Embryonic facial prominence (tissue), 1 donor: ENCODE measurements at regions not wholly inside any gene's neighbourhood (a gene's known extent, or its start where the extent isn't known, plus 50 kb on each side); places are given as distances from the start of the nearest gene placed in this dataset.

Experiments used
- DNase-seq: peaks from one replicate; pipeline ENCODE4 v3.0.0-alpha.2; 2016; ENCODE audit errors: extremely low spot score

DNA sequence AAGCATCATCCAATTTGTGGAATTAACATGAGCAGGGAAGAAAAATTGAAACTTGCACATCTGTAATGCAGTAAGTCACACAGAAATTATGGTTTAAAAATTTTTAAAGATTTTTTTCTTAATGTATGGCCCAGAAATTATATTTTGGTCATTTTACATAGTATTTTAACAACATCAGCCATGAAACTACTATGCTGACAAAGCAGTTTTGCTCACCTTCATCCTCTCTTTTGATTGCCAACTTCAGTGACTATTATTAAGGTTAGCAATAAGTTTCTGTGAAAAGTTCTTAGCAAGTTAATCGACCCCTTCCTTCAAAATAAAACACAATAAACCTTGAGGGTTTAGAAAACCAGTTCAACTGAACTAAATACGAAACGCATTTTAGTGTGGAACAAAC lies 1347.0 kb downstream of the EPHA7 start:
- DNase-seq, result no peak

DNA sequence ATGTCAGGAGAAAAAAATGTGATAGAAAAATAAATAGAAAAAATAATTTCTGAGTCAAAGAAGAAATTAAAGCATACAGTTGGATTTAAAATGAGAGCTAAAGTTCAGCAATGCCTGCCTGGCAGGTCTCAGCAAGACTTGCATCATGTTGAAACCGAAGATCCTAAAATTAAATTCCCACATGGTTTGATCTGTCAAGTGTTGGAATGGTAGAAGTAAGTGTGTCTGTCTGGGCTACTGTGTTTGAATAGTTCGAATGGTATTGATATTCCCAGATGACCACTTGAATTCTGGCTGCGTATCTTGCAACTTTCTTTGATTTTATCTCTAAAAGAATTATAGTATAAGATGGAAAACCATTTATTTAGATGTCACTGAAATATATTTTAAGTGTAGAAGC lies 1349.6 kb downstream of the EPHA7 start:
- DNase-seq, result no peak

DNA sequence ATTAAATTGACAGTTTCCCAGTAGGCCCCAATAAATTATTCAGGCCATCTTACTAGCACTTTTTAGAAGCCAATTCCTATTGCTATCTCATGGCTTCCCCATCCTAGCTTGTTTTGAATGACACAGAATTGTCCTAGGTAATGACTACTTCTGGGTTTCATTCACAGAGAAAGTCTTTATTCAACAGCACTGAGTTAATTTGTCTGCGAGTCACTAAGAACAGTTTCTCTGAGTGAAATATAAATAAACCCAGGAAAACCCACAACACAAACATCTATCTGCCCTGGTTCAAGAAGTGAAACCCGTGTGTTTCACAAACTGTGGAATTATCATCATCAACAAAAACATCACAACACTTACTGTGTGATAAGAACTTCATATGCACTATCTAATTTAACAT lies 1366.8 kb downstream of the EPHA7 start:
- DNase-seq, result no peak

DNA sequence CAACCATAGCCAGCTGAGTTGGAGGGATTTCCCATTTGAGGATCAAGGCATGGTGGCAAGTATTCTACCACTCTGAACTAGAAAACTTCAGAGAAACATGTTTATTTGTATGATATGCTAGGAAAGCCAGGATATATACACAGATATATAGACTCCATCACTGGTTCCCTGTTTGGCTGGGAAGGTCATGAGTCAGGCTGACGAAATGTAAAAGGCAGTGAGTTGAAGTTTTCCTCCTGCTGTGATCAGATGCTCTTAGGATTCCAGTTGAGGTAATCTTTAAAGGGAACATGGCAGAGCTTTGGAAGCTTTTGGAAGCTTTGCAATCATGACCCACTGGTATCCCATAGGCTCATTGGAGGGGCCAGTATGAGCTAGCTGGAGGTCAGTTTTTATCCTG lies 1369.1 kb downstream of the EPHA7 start:
- DNase-seq, result no peak

DNA sequence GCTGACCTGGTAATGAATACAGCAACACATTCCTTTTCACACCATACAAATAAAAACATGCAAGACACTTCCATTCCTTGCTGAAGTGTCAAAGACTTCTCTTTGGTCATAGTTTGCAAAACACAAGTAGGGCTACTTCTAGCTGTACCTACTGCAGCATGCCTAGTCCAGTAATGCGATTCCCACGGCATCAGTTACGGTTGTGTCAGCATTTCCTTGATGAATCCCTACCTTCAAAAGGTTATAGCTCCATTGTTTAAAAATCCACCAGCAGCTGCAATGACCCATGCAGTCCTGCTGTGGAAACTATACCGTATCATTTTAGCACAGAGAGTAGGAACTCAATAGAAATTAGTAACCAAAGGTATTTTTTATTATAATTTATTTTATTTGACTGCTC lies 1371.5 kb downstream of the EPHA7 start:
- no peak for DNase-seq

DNA sequence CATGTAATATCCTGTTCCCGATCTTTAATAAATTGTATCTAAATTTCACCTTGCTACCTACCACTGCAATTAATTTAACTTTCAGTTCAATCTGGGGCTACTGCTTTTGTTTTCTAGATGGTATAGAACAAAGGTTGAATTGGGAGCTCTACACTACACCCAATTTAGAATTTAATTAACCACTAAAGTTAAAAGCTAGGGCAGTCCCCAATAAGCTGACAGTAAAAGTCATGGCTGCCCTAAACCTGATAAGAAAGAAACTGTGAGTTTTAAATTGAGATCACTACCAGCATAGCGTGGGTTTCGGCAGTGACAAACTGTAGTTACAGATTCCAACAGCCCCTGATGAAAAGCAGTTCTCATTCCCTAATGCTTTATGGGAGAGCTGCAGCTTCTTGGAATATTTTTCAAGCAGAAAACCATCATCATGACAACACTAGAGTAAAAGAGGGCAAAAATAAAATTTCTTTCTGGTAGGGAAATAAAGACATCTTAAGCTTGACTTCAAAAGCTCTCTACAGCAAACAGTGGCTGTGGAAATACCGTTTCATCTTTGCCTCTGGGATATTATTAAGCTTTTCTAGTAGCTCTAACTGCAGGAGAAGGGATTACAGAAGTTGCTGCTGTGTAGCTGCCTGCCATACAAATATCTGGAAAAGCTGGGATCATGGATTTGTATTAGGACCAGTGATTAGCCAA lies 1372.1 kb downstream of the EPHA7 start:
- no peak for DNase-seq

DNA sequence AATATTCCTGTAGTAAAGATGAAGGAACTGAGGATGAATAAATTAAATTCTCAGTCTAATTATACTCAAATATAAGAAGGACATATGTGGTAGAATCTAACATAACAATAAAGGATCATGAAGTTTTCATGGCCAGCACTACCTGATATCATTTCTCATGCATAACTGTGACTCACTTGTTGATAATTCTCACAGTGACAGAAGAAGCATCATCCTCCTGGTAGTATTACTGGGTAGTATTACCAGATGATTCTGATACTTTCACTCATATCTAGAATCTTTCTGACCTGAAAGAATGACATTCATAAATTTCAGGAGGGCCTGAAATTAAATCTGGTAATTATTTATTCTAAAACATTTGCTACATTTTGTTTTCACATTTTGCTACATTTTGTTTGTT lies 1375.0 kb downstream of the EPHA7 start:
- no peak for DNase-seq

DNA sequence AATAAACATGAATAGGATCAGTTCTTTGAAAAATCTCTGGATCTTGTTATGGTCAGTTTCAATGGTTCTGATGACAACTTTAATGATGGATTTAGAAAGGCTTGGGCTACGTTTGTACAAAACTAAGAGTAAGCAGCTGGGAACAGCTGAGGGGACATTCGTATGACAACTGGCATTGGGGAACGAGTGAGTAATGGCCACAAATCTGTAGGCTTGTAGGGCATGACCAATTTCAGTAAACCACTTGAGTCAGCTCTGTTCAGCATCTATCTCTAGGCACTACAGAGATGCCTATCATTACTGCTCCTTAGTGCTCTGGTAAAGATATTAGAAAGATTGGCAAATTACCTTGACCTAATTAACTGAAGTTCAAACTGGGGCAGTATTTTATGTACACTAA lies 1375.6 kb downstream of the EPHA7 start:
- DNase-seq, result no peak

DNA sequence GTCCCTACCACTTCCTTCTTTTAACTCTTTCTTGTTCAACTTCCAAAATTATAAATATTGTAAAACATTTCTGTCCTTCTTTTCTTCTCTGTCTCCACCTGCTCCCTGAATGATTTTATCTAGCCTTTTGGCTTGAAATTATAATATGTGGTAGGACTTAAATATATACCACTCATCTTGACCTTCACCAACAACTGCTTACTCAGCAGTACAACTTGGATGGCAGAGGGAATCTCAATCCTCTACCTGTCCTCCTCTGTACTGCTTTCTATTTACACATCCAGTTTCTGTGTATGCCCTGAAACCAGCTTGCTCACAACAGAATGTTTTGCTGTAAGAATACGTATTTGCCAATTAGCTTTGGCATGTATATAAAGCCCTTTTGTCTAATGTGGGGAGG lies 1392.5 kb downstream of the EPHA7 start:
- no peak for DNase-seq

DNA sequence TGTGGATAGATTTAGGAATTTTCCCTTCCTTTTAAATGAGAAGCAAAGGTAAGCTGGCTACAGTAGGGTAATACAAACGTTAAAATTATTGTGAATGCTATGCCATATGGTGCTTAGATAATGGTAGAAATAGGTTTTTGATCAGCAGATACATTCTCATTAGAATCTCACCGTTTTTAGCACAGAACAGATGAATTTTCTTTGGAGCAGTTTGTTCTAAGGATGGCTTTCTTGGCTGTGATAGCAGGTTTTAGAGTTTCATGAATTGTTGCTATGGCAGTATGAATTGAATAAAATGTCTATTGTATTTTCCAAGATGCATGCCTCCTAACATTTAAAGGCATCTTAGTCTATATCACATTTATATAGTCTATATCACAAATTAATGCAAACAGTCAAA lies 1394.5 kb downstream of the EPHA7 start:
- no peak for DNase-seq

DNA sequence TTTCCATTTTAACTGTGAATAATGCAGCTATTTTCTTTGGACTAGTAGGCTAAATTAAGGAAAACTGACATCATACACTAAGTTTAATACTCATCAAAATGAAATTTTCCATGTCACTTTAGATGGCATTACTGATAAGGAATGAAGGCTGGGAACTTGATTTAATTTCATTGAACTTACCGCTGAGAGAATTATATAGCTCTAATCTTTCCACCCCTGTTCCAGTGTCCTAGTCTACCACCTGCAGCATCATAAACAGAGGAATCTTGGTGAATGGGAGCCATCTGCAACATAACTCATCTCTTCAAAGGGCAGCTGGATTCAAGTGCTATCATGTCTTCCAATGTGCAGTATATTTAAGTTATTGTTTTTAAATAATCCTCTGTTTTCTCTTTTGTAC lies 1395.2 kb downstream of the EPHA7 start:
- no peak for DNase-seq

DNA sequence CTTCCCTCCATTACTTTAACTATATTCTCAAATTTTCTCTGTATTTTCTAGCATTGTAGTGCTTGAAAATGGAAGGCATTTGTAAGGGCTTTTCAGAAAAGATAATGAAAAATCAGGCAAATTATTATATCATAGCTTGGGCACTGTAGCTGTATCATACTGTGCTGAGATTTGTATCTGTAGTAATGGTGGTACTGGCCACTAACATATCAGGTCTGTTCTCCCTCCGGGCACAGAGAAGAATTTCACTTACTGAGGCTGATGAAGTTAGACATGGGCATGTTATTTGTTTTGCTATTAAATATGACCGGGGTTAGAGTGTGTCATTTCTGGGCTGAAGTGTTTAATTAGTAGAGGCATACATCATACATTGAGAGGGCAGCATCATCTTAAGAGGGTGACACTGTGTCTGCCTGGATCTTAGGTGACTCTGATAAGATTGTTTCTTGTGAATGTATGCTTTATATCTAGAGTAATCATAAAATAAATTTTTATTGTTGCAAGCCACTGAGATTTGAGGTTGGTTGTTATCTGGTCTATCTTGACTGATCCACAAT lies 1395.9 kb downstream of the EPHA7 start:
- DNase-seq, result no peak

DNA sequence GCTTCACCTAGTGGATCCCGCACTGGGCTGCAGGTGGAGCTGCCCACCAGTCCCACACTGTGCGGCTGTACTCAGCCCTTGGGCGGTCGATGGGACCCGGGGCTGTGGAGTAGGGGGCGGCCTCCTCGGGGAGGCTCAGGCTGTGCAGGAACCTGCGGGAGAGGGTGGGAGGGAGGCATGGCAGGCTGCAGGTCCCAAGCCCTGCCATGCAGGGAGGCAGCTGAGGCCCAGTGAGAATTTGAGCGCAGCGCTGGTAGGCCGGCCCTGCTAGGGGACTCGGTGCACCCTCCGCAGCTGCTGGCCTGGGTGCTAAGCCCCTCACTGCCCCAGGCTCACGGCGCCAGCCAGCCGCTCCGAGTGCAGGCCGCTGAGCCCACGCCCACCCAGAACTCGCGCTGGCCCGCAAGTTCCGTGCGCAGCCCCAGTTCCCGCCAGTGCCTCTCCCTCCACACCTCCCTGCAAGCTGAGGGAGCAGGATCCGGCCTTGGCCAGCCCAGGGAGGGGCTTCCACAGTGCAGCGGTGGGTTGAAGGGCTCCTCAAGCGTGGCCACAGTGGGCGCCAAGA lies 1407.6 kb downstream of the EPHA7 start:
- DNase-seq, result no peak

DNA sequence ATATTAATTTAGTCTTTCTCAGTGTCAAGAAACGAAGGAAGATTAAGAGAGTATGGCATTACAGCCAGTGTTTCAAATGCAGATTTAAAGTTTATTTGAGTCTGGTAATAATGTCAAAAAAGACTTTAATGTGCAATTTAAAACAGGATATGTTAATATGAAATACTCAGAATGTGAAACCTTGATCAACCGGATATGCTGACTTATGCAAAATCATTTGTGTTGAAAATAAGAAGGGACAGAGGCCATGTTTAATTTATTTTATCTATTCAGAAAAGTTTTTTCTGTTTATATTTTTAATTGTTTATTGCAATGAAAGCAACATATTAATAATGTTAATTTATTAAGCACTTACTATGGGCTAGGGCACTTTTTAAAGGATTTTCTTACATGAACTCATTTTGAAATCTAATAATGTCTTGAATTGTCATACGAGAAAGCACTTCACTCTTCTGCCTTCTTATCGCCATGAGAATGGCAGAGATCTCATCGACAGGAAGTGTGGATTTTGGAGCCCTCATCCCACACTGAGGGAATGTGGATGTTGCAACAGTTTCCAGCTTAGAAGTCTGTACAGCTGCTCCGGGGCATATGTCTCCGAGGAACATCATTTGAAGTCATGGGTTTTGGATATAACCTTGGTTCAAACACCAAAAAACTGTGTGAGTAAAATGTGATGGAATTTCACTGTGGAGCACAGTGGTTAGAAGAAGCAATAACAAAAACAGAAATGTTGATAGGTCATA lies 1410.4 kb downstream of the EPHA7 start:
- no peak for DNase-seq

DNA sequence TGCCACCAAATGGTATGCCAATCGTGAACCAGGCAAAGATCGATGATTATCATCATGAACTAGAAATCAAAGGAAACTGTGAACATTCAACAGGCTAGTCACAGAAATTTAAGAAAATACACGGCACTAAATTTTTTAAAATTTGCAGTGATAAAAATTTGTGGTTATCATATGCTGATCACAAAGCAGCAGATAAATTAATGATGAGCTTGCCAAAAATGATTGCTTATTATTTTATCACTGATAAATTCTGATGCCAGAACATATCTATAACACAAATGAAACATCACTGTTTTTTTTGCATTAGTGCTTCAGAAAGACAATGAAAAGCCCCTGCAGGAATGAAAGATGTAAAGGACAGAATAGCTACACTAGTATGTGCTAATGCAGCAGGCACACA lies 1413.2 kb upstream of the MAP3K7 start:
- DNase-seq, result no peak

DNA sequence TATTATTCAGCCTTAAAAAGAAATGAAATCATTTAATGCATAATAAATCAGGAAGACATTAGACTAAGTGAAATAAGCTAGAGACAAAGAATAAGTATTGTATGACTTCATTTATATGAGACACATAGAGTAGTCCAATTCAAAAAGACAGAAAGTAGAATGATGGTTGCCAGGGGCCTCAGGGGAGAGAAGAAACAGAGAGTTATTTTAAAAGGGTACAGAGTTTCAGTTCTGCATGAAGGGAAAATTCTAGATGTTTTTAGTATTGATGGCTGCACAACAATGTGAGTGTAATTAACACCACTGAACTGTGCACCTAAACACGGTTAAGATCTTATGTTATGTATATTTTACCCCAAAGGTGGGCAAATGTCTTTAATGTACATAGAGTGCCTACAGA lies 1407.9 kb upstream of the MAP3K7 start:
- no peak for DNase-seq

DNA sequence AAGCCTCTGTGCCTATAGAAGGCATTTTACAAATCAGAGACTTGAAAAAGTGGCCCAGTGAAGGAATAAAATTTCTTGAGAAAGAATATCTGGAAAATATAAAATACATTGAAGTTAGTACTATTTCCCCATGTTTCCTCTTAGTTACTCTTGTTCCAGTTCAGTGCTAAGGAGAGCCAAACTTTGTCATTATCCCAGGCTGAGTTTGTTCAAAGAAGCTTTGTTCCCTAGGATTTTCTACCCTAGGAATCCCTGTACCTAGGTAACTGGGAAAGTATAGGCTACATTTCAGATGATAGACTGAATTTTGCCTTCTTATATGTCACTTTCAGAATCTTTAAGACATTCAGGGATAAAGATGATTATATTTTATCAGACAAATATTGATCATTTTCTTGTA lies 1395.7 kb upstream of the MAP3K7 start:
- DNase-seq, result no peak

DNA sequence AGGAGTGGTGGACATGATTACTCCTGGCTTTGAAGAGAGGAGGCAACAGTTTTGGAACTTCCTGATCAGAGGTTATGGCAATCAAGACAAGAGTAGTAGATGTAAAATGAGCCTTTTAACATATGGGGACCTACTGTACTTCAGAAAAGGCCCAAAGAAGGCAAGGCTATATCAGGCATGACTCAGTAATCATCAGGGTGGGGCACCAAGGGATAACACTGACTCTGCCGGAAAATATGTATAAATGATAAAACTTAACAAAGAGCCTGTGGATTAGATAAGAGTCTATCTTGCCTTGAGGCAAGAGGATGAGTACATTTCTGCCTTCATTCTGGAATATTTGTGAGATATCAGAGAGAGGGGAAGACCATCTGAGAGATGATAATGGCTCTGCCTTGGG lies 1389.9 kb upstream of the MAP3K7 start:
- DNase-seq, result no peak

DNA sequence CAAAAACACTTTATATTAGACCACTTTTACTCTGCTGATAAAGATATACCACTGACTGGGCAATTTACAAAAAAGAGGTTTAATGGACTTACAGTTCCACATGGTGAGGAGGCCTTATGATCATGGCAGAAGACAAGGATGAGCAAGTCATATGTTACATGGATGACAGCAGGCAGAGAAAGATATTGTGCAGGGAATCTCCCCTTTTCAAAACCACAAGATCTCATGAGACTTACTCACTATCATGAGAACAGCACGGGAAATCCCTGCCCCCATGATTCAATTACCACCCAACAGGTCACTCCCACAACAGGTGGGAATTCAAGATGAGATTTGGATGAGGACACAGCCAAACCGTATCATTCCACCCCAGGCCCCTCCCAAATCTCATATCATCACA lies 1383.8 kb upstream of the MAP3K7 start:
- no peak for DNase-seq

DNA sequence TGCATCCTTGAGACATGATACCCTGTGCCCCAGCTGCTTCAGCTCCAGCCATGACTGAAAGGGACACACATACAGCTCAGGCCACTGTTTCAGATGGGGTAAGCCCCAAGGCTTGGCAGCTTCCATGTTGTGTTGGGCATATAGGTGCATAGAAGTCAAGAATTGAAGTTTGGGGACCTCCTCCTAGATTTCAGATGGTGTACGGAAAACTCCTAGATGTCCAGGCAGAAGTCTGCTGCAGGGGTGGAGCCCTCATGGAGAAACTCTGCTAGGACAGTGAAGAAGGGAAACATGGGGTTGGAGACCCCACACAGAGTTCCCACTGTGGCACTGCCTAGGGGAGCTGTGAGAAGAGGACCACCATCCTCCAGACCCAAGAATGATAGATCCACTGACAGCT lies 1379.0 kb upstream of the MAP3K7 start:
- no peak for DNase-seq

DNA sequence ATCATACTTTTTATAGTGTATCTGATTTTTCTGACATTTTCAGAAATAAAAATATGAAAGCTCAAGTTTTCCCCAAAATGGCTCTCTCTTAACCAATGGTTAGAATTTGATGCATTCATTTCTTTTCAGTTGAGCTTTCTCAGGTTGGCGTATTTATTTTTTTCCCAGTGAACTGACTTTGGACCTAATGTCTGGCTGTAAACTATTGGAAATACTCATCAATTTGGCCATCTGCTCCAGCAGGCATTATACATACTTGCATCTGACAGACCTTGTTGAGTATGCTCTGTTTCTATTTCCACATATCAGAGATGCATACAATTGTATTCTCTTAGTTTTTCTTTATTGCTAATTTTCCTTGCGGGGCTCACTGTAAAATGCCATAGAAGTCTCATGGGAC lies 1374.8 kb upstream of the MAP3K7 start:
- DNase-seq, result no peak

DNA sequence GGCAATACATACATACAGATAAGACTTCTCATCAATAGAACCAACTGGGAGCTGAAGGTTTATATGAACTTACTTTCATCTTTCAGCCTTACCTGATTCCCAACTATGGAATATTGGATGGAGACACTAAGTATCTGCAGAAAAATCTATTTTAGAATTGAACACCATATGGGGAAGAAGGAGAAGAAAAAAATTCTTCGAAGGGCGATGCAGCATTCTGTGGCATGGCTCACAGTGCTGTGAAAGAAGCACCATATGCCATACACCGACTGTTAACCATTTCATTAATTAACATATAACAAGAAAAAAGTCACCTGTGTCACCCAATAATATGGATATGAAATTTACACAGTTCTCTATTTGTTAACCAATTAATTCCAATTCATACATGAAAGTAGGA lies 1374.4 kb upstream of the MAP3K7 start:
- no peak for DNase-seq

DNA sequence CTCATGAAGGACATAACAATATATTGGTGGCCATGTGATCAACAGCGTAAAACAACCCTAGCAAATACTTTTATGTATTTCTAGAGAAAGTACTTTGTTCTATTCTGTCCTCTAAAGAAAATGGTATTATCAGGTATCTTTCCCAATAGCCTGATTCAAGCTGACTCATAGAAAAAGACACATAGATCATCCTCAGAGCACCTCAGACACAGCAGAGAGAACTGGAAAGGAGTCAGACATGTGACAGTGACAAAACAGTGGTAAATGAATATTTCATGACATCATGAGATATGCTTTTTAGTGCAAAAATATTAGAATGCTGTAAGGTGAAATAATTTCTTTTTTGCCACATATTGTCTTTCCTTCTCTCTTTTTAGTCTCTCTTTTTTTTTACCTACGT lies 1355.0 kb upstream of the MAP3K7 start:
- no peak for DNase-seq
